GM12878 (cell line): ENCODE measurements at regions not wholly inside any gene's neighbourhood (a gene's known extent, or its start where the extent isn't known, plus 50 kb on each side); places are given as distances from the start of the nearest gene placed in this dataset.

Experiments used
- ATAC-seq: fragments of 200-7000 bp; cut with Tn5 transposase; 3 replicates; pipeline ENCODE4 v1.9.1; 2020; ENCODE audit warnings: mild to moderate bottlenecking, moderate library complexity
- BruUV-seq: library from RNA; stranded (reverse); fragments of 400-500 nt; replicated peaks from 2 replicates; lab custom pipeline; 2021; lab: Mats Ljungman, UMichigan
- CTCF ChIA-PET: fragments of 300-600 bp; sonication (Branson Sonifier 250); formaldehyde crosslinking; extraction: SDS; loops from one replicate; lab custom pipeline; 2021; ENCODE audit warnings: inconsistent platforms; lab: Yijun Ruan, JAX
- POLR2A ChIA-PET: fragments of 350-600 bp; formaldehyde crosslinking; extraction: SDS; loops from one replicate; lab custom pipeline; 2021; ENCODE audit warnings: inconsistent platforms; lab: Charles Lee
- RAD21 ChIA-PET: fragments of 300-600 bp; sonication (Branson Sonifier 250); formaldehyde crosslinking; loops from one replicate; lab custom pipeline; 2023; ENCODE audit warnings: antibody characterized with exemption; ENCODE audit not compliant: unreplicated experiment; lab: Charles Lee
- SMC1A ChIA-PET: fragments of 300-600 bp; sonication (Branson Sonifier 250); formaldehyde crosslinking; loops from one replicate; lab custom pipeline; 2023; ENCODE audit not compliant: unreplicated experiment, uncharacterized antibody; lab: Charles Lee
- DNase-seq: peaks from one replicate; pipeline ENCODE4 v3.0.0-alpha.2; 2011; ENCODE audit warnings: low read depth, low spot score
- FAIRE-seq: peaks from 3 replicates; lab custom pipeline; 2011; peaks lifted over from hg19 to GRCh38; lab: Jason Lieb, UNC
- H2AFZ ChIP-seq: 2 replicates; pipeline ENCODE4 v1.6.0; 2011; ENCODE audit warnings: low read depth, low read length, control low read depth; ENCODE audit not compliant: control insufficient read depth
- H3K27ac ChIP-seq: 2 replicates; pipeline ENCODE4 v1.5.1; 2011; ENCODE audit warnings: control low read depth; ENCODE audit not compliant: control insufficient read depth, insufficient read depth
- H3K27me3 ChIP-seq, 2 experiments: replicated peaks in 1 of 2; 2 replicates each; pipeline versions ENCODE4 v1.6.0 to v1.6.1; 2011; ENCODE audit warnings: low read length in 1 of 2; ENCODE audit not compliant: control insufficient read depth in 2 of 2, insufficient read depth in 2 of 2
- H3K36me3 ChIP-seq, 2 experiments: 2 replicates each; pipeline ENCODE4 v1.5.1; 2011; ENCODE audit warnings: low read length in 1 of 2; ENCODE audit not compliant: control insufficient read depth in 2 of 2, insufficient read depth in 2 of 2
- H3K4me1 ChIP-seq: 2 replicates; pipeline ENCODE4 v1.6.1; 2011; ENCODE audit warnings: mild to moderate bottlenecking, low read length, moderate library complexity, mixed read lengths; ENCODE audit not compliant: control insufficient read depth, insufficient read depth
- H3K4me2 ChIP-seq: 2 replicates; pipeline ENCODE4 v1.6.0; 2011; ENCODE audit warnings: control low read depth; ENCODE audit not compliant: control insufficient read depth, insufficient read depth
- H3K4me3 ChIP-seq: fragments of 200-600 bp; sonication (generic); 2 replicates; pipeline ENCODE4 v1.5.1; 2016
- H3K79me2 ChIP-seq: 2 replicates; pipeline ENCODE4 v1.6.0; 2011; ENCODE audit warnings: low read length; ENCODE audit not compliant: control insufficient read depth, insufficient read depth
- H3K9ac ChIP-seq: 2 replicates; pipeline ENCODE4 v1.8.0; 2011; ENCODE audit warnings: low read length, control low read depth, mixed read lengths; ENCODE audit not compliant: control insufficient read depth, insufficient read depth
- H3K9me3 ChIP-seq: replicated peaks from 3 replicates; pipeline ENCODE4 v1.5.1; 2011; ENCODE audit warnings: mild to moderate bottlenecking, low read length; ENCODE audit not compliant: control insufficient read depth, insufficient read depth
- H4K20me1 ChIP-seq: 2 replicates; pipeline ENCODE4 v1.6.0; 2011; ENCODE audit not compliant: control insufficient read depth, insufficient read depth
- CREM ChIP-seq: IDR thresholded peaks from 2 replicates; pipeline ENCODE4 v1.6.1; 2014; ENCODE audit warnings: antibody characterized with exemption, low read depth
- MYC ChIP-seq: IDR thresholded peaks from 2 replicates; pipeline ENCODE4 v1.6.1; 2011; ENCODE audit warnings: mild to moderate bottlenecking, low read length, moderate library complexity, inconsistent platforms; ENCODE audit not compliant: insufficient read depth, insufficient replicate concordance, insufficient read length, severe bottlenecking
- NR2F1 ChIP-seq: fragments of 450-650 bp; conservative IDR thresholded peaks from 2 replicates; pipeline ENCODE4 v1.6.1; 2017; ENCODE audit warnings: mild to moderate bottlenecking
- PAX8 ChIP-seq: fragments of 450-650 bp; IDR thresholded peaks from 2 replicates; pipeline ENCODE4 v1.6.1; 2017; ENCODE audit warnings: mild to moderate bottlenecking, moderate library complexity
- RBBP5 ChIP-seq: fragments of 200-600 bp; sonication (generic); conservative IDR thresholded peaks from 2 replicates; pipeline ENCODE4 v1.6.1; 2016
- WRNIP1 ChIP-seq: IDR thresholded peaks from 2 replicates; pipeline ENCODE4 v1.6.1; 2011; ENCODE audit warnings: low read depth, low read length, improper control_type of control experiment, borderline replicate concordance
- WGBS: methylation state at CpG from one replicate; pipeline ENCODE4 v1.1.6; 2016; ENCODE audit warnings: low lambda C conversion rate; ENCODE audit not compliant: insufficient replicate concordance, insufficient coverage; ENCODE audit errors: missing lambda C conversion rate; 5-methylcytosine and 5-hydroxymethylcytosine counted together
- in situ Hi-C: fragments of 300-500 bp; cut with MboI; formaldehyde crosslinking; loops from 9 replicates; pipeline ENCODE4 v1.14.3; 2018; ENCODE audit warnings: mixed read lengths
- intact Hi-C: fragments of 100-400 bp; cut with micrococcal nuclease; formaldehyde crosslinking; loops from one replicate; pipeline ENCODE4 v1.14.2; 2022; ENCODE audit not compliant: unreplicated experiment
- TF ChIP-seq, protein P1 (sequence below): fragments of 450-650 bp; IDR thresholded peaks from 2 replicates; pipeline ENCODE4 v1.6.1; 2017; ENCODE audit warnings: mild to moderate bottlenecking, low read depth, inconsistent platforms; ENCODE audit not compliant: poor library complexity, severe bottlenecking
- TF ChIP-seq, protein P2 (sequence below): fragments of 450-650 bp; IDR thresholded peaks from 2 replicates; pipeline ENCODE4 v1.6.1; 2017; ENCODE audit warnings: mild to moderate bottlenecking, moderate library complexity
- TF ChIP-seq, protein P3 (sequence below): fragments of 150-350 bp; IDR thresholded peaks from 2 replicates; pipeline ENCODE4 v1.6.1; 2014; ENCODE audit warnings: mild to moderate bottlenecking, low read depth, low read length

- TF ChIP-seq, protein P1, sequence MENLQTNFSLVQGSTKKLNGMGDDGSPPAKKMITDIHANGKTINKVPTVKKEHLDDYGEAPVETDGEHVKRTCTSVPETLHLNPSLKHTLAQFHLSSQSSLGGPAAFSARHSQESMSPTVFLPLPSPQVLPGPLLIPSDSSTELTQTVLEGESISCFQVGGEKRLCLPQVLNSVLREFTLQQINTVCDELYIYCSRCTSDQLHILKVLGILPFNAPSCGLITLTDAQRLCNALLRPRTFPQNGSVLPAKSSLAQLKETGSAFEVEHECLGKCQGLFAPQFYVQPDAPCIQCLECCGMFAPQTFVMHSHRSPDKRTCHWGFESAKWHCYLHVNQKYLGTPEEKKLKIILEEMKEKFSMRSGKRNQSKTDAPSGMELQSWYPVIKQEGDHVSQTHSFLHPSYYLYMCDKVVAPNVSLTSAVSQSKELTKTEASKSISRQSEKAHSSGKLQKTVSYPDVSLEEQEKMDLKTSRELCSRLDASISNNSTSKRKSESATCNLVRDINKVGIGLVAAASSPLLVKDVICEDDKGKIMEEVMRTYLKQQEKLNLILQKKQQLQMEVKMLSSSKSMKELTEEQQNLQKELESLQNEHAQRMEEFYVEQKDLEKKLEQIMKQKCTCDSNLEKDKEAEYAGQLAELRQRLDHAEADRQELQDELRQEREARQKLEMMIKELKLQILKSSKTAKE: no peak
- TF ChIP-seq RBBP5: no peak
- TF ChIP-seq, all 136 proteins: peak for 0
Observed at GRCh38 chr10:107942826-107943225, 778.3 kb upstream of the SORCS1 start (continued).

GRCh38 chr10:107933076-107933475 is 768.6 kb upstream of the SORCS1 start:
- RAD21 ChIA-PET: interaction anchor here (0.6 to 1.3 kb wide), 6 partner anchors 17 to 1761 kb away, joined by 3 to 4 read pairs (median 3); no protein-coding TSS in a partner anchor
- POLR2A ChIA-PET: no interaction called here
- H3K4me3 ChIP-seq: no peak overlapping the region
- H3K27me3 ChIP-seq: no peaks in the 10 kb centered on the region
- FAIRE-seq (no peak), DNase-seq (no peak), ATAC-seq (no peak)
- in situ Hi-C loops: no loop called here
- no peaks in the 10 kb centered on the region for H3K79me2 ChIP-seq
- H3K36me3 ChIP-seq: no peaks in the 10 kb centered on the region
- BruUV-seq: no TSS peak
- CTCF ChIA-PET: interaction anchor here (1.3 to 3.7 kb wide), 4 partner anchors 9 to 271 kb away, joined by 3 to 25 read pairs (median 4); no protein-coding TSS in a partner anchor
- 19% methylated on average over 2 of the region's 2 CpGs for WGBS
- no peaks in the 10 kb centered on the region; the same call in 2 of the 3 replicates for H3K9me3 ChIP-seq
- H2AFZ ChIP-seq: no peak overlapping the region
- intact Hi-C loops: no loop called here
- SMC1A ChIA-PET: interaction anchor here (0.7 to 3.5 kb wide), 7 partner anchors 9 to 271 kb away, joined by 3 to 16 read pairs (median 3); no protein-coding TSS in a partner anchor
- H3K4me2 ChIP-seq: no peak overlapping the region
- no peaks in the 10 kb centered on the region for H3K4me1 ChIP-seq
- no peak overlapping the region for H3K27ac ChIP-seq
- no peaks in the 10 kb centered on the region for H4K20me1 ChIP-seq
- no peak overlapping the region for H3K9ac ChIP-seq
- TF ChIP-seq PAX8: no peak
- no peak for TF ChIP-seq CREM
- no peak for TF ChIP-seq WRNIP1
- TF ChIP-seq, protein P2, sequence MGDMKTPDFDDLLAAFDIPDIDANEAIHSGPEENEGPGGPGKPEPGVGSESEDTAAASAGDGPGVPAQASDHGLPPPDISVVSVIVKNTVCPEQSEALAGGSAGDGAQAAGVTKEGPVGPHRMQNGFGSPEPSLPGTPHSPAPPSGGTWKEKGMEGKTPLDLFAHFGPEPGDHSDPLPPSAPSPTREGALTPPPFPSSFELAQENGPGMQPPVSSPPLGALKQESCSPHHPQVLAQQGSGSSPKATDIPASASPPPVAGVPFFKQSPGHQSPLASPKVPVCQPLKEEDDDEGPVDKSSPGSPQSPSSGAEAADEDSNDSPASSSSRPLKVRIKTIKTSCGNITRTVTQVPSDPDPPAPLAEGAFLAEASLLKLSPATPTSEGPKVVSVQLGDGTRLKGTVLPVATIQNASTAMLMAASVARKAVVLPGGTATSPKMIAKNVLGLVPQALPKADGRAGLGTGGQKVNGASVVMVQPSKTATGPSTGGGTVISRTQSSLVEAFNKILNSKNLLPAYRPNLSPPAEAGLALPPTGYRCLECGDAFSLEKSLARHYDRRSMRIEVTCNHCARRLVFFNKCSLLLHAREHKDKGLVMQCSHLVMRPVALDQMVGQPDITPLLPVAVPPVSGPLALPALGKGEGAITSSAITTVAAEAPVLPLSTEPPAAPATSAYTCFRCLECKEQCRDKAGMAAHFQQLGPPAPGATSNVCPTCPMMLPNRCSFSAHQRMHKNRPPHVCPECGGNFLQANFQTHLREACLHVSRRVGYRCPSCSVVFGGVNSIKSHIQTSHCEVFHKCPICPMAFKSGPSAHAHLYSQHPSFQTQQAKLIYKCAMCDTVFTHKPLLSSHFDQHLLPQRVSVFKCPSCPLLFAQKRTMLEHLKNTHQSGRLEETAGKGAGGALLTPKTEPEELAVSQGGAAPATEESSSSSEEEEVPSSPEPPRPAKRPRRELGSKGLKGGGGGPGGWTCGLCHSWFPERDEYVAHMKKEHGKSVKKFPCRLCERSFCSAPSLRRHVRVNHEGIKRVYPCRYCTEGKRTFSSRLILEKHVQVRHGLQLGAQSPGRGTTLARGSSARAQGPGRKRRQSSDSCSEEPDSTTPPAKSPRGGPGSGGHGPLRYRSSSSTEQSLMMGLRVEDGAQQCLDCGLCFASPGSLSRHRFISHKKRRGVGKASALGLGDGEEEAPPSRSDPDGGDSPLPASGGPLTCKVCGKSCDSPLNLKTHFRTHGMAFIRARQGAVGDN: no peak
- TF ChIP-seq, protein P3, sequence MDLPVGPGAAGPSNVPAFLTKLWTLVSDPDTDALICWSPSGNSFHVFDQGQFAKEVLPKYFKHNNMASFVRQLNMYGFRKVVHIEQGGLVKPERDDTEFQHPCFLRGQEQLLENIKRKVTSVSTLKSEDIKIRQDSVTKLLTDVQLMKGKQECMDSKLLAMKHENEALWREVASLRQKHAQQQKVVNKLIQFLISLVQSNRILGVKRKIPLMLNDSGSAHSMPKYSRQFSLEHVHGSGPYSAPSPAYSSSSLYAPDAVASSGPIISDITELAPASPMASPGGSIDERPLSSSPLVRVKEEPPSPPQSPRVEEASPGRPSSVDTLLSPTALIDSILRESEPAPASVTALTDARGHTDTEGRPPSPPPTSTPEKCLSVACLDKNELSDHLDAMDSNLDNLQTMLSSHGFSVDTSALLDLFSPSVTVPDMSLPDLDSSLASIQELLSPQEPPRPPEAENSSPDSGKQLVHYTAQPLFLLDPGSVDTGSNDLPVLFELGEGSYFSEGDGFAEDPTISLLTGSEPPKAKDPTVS: no peak
- no peak for TF ChIP-seq NR2F1
- TF ChIP-seq MYC: no peak
- TF ChIP-seq, all 136 proteins: peak for 0
